ENCODE measurements at regions not wholly inside any gene's neighbourhood (a gene's known extent, or its start where the extent isn't known, plus 50 kb on each side); places are given as distances from the start of the nearest gene placed in this dataset.

GRCh38 chr4:156676116-156676851 is 295.3 kb downstream of the PDGFC start:
- no peaks in the 10 kb centered on the region for H3K36me3 ChIP-seq
- DNase-seq (ENCODE audit: low spot score in 2 of 2) = no peak

GRCh38 chr4:156673483-156673882 is 298.1 kb downstream of the PDGFC start:
- no peak for TF ChIP-seq CTCF (IDR thresholded peaks at IDR 0.05)
- no peak for TF ChIP-seq POLR2AphosphoS5 (IDR thresholded peaks at IDR 0.05)
- no peak for TF ChIP-seq EP300 (IDR thresholded peaks at IDR 0.05)
- TF ChIP-seq POLR2A (IDR thresholded peaks at IDR 0.05) = no peak
- Histone ChIP-seq H3K36me3 (no peaks in the 10 kb centered on the region), H3K27me3 (no peaks in the 10 kb centered on the region), H3K4me1 (peaks cover 9% of the 10 kb centered on the region), H3K9me3 (no peaks in the 10 kb centered on the region), H3K27ac (no peak overlapping the region), H3K4me3 (no peak overlapping the region)
- DNase-seq (ENCODE audit: low spot score in 2 of 2) = no peak
- WGBS = 57% methylated on average over 4 of the region's 4 CpGs

More at GRCh38 chr4:156676116-156676851, 295.3 kb downstream of the PDGFC start:
- Histone ChIP-seq H3K27ac (no peak overlapping the region), H3K4me1 (peaks cover 9% of the 10 kb centered on the region), H3K27me3 (no peaks in the 10 kb centered on the region), H3K4me3 (no peak overlapping the region), H3K9me3 (no peaks in the 10 kb centered on the region)
- TF ChIP-seq POLR2AphosphoS5 (IDR thresholded peaks at IDR 0.05) (no peak), EP300 (IDR thresholded peaks at IDR 0.05) (no peak), CTCF (IDR thresholded peaks at IDR 0.05) (no peak), POLR2A (IDR thresholded peaks at IDR 0.05) (no peak)
- 94% methylated on average over 3 of the region's 3 CpGs for WGBS

- Histone ChIP-seq H3K4me1 (peaks cover 9% of the 10 kb centered on the region), H3K9me3 (no peaks in the 10 kb centered on the region), H3K27me3 (no peaks in the 10 kb centered on the region), H3K27ac (no peak overlapping the region), H3K4me3 (no peak overlapping the region), H3K36me3 (no peaks in the 10 kb centered on the region)
- WGBS = 26% methylated on average over 6 of the region's 6 CpGs
- no peak for DNase-seq (ENCODE audit: low spot score in 2 of 2)
- TF ChIP-seq CTCF (IDR thresholded peaks at IDR 0.05) (no peak), POLR2AphosphoS5 (IDR thresholded peaks at IDR 0.05) (no peak), POLR2A (IDR thresholded peaks at IDR 0.05) (no peak), EP300 (IDR thresholded peaks at IDR 0.05) (no peak)
Measured at GRCh38 chr4:156672492-156673305, 298.9 kb downstream of the PDGFC start.

GRCh38 chr4:156665780-156666366 is 305.7 kb downstream of the PDGFC start:
- no peak for DNase-seq (ENCODE audit: low spot score in 2 of 2)
- Histone ChIP-seq H3K4me1 (no peaks in the 10 kb centered on the region), H3K27ac (no peak overlapping the region), H3K4me3 (no peak overlapping the region), H3K36me3 (no peaks in the 10 kb centered on the region), H3K9me3 (no peaks in the 10 kb centered on the region), H3K27me3 (no peaks in the 10 kb centered on the region)
- TF ChIP-seq EP300 (IDR thresholded peaks at IDR 0.05) (no peak), POLR2AphosphoS5 (IDR thresholded peaks at IDR 0.05) (no peak), POLR2A (IDR thresholded peaks at IDR 0.05) (no peak), CTCF (IDR thresholded peaks at IDR 0.05) (no peak)
- 84% methylated on average over 3 of the region's 3 CpGs for WGBS

- Histone ChIP-seq H3K9me3 (no peaks in the 10 kb centered on the region), H3K4me3 (no peak overlapping the region), H3K27me3 (no peaks in the 10 kb centered on the region), H3K4me1 (no peaks in the 10 kb centered on the region), H3K27ac (no peak overlapping the region), H3K36me3 (no peaks in the 10 kb centered on the region)
- no peak for DNase-seq (ENCODE audit: low spot score in 2 of 2)
- WGBS = 73% methylated on average over 1 of the region's 1 CpG
- no peak for TF ChIP-seq CTCF (IDR thresholded peaks at IDR 0.05)
- TF ChIP-seq POLR2AphosphoS5 (IDR thresholded peaks at IDR 0.05) = no peak
- no peak for TF ChIP-seq POLR2A (IDR thresholded peaks at IDR 0.05)
- TF ChIP-seq EP300 (IDR thresholded peaks at IDR 0.05) = no peak
Measured at GRCh38 chr4:156663663-156664062, 307.9 kb downstream of the PDGFC start.

Measured in suprapubic skin (tissue), 4 donors.